NCI-H345 (cell line): ENCODE measurements at regions not wholly inside any gene's neighbourhood (a gene's known extent, or its start where the extent isn't known, plus 50 kb on each side); places are given as distances from the start of the nearest gene placed in this dataset.
"Not testable (repeated sequence)": the region's sequence is repeated elsewhere in the genome, so short reads cannot be mapped to it uniquely, and the experiment has no call there.

Experiments
- DNase-seq: peaks from one replicate; lab custom pipeline; 2025; lab: John Stamatoyannopoulos, UW

DNA sequence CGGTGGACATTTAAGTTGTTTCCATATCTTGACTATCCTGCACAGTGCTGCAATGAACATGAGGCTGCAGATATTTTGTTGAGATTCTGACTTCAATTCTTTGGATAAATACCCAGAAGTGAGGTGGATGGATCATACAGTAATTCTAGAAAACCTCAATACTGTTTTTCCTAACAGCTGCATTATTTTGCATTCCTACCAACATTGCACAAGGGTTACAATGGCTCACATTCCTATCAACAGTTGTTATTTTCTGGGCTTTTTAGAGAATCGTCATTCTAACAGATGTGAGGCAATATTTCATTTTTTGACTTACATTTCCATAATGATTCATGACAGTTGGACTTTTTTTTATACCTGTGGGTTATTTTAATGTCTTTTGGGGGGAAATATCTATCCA, 716.9 kb upstream of the ANO3 start:
- DNase-seq = no peak

DNA sequence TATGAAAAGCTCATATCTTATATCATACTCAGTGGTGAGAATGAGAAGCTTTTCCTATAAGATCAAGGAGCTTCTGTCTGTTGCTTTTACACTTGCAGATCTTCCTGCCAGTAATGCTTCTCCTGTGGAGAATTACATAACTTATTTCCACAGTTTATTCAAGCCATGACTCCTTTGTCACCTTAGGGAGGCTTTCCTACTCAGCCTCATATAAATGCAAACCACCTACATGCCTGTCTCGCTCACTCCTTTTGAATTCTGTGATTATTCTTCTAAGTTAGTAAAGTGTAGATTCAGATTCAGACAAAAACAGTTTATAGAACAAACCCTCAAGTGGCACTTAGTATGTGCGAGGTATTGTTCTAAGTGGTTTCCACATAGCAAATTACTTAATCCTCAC, 716.1 kb upstream of the ANO3 start:
- no peak for DNase-seq

DNA sequence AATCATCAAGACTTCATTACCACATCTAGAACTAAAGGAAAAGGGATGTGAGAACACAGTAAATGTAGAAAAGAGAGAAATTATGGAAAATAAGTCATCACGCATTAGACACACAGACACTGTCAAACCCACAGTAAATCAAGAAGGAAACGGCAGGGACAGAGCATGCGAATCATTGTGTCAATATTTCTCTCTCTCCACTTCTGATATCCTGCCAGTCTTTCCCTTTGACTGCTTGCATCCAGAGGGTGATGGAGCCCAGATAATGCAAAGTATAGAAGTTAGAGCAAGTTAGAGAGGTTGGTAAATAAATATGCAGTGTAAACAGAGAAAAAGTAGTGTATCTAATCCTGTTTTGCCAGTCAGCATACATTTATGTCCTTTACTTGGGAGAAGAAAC, 706.8 kb upstream of the ANO3 start:
- peak; percentile 7 for DNase-seq

DNA sequence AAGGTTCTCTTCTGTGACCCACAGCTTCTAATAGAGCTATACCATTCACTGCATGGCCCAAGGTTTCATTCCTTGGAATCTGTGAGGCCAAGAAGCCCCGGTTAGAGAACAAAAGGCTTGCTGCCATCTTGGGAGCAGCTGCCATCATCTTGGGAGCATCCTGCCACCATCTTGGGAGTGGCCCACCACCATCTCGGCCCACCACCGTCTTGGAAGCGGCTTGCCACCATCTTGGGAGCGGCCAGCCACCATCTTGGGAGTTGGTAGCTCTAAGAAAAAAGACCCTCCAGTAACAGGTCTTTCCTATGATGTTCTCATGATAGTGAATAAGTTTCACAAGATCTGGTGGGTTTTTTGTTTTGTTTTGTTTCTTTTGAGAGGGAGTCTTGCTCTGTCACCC, 703.9 kb upstream of the ANO3 start:
- DNase-seq = no peak

DNA sequence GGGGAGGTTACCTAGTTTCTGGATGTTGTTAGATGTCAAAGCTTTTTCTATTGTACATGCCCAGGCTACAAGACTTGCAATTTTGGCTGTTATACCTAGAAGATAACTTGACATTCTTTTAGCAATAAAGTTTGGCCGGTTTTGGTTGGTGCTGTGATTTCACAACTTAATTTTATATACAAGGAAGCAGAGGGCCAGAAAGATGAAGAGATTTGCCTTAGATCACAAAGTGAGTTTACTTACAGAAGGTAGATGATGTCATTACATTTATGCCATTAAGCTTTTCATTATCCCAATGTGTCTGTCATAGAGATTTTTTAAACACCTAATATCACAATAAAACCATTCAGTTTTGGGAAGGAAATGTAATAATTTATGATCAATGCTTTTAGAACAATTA, 698.7 kb upstream of the ANO3 start:
- no peak for DNase-seq

DNA sequence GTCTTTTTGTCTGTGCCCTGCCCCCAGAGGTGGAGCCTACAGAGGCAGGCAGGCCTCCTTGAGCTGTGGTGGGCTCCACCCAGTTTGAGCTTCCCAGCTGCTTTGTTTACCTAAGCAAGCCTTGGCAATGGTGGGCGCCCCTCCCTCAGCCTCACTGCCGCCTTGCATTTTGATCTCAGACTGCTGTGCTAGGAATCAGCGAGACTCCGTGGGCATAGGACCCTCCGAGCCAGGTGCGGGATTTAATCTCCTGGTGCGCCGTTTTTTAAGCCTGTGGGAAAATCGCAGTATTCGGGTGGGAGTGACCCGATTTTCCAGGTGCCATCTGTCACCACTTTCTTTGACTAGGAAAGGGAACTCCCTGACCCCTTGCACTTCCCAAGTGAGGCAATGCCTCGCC, 682.7 kb upstream of the ANO3 start:
- not testable (repeated sequence) for DNase-seq

DNA sequence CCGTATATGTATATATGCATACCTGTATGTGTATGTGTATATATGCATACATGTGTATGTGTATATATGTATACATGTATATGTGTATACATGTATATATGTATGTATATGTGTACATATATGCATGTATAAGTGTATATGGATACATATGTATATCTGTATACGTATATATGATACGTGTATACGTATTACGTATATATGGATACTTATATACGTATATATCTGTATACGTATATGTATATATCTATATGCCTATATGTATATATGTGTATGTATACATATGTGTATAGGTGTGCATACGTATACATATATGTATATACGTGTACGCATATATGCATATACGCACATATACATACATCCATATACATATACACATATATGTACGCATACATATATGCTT, 681.6 kb upstream of the ANO3 start:
- no peak for DNase-seq

DNA sequence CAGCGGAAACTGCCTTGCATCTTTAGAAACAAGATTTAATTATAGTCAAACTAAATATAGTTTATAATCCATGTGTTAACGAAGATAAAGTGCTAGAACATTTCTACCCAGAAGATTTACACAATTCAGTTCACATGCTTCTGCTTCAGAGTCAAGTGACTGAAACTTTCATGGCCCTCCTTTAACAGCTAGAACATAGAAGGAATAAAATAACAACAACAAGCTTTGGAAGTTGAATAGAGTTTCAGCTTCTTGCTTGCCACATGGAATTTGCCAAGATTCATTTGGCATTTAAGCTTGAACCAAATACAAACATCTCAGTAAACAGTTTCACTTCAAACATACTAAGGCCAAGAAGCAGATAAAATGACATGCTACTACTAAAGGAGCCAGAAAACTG, 676.3 kb upstream of the ANO3 start:
- DNase-seq = no peak

DNA sequence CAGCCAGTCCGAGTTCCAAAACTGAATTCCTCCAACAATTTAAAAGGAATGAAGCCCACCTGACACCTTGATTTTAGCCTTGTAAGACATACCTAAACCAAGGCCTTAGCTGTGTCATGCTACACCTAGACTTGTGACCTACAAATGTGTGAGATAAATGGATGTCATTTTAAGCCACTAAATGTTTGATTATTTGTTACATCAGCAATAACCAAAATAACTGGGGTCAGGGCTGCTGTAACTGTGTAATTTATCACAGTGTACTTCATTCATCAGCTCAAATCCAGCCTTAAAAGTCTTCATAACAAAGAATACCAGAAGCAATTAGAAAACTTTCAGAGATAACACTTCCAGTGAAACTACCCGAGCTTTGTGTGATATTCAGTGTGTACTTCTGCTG, 673.0 kb upstream of the ANO3 start:
- DNase-seq = no peak

DNA sequence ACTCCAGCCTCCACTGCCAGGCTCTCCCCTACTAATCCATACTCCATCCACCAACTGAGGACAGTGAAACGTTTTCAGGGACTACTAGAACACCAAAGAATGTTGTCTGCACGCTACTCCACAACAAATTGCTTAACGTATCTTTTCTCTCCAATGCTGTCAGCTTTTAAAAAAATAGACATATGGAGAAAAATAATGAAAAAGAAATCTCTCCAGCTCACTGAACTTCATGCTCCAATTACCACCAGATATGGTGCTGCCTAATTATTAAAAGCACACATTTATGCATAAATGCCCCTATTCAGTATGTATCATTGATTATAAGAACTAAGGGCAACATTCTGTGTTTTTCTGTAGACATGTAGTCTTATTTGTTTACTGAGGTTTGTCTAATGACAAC, 672.2 kb upstream of the ANO3 start:
- no peak for DNase-seq

DNA sequence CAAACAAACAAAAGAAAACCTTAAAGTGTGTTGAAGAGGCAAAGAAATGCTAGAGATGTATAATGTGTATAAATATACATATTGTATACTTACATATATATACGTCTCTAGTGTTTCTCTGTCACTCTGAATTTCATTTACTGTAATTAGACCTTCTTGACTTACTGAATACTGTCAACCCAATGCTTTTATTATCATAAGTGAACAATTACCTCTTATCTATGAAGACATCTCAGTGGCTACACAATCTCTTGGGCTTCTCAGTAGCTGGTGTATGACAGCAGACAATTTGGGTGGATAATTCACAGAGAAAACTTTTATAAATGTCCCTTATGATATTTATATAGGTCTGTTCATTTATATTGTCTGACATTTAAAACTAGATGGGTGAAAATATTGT, 664.1 kb upstream of the ANO3 start:
- no peak for DNase-seq

DNA sequence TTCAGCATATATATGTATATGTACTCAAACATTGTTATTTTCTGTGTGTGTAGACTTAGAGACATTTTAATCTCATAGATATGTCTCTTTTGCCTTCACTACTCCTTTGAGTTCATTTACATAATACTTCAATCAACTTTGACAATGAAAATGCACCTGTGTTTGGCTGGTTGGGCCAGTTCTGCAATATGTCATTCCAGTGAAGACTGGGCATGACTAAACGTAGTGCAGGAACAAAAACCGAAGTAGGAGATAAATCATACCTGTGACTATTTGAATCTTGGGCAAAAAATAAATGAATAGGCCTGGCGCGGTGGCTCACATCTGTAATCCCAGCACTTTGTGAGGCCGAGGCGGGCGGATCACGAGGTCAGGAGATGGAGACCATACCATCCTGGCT, 640.0 kb upstream of the ANO3 start:
- DNase-seq = no peak

DNA sequence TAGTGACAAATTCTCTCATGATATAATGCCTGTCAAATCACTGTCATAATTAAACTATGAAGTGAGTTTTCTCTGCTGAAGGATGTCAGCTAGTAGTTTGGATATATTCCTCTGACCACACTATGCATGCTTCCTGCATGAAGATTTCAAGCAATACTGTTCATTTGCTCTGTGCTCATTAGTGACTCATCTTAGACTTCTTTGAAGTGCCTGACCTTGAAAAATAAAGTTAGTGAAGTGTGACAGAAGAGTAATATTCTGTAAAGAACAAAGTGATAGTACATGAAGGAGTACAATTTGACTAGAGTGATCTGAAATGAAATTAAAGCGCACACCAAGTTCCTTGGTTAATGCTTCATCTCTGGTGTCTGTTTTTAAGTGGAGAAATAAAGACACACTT, 629.5 kb upstream of the ANO3 start:
- DNase-seq = no peak

DNA sequence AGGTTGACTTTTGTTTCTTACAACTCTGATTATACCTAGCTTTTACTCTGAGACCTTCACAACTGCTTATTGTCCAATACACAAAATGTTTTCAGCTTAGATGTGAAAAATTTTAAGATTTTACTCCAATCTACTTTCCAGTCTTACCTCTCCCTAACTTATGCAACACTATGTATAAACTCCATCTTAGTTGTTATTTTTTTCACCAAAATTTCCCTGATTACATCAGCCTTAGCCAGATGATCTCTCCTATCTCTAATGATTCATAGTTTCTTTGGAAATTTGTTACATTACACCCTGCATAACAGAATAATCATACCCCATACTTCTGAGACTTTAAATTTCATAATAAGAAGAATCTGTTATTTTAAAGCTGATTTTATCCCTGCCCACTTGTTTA, 621.0 kb upstream of the ANO3 start:
- no peak for DNase-seq

DNA sequence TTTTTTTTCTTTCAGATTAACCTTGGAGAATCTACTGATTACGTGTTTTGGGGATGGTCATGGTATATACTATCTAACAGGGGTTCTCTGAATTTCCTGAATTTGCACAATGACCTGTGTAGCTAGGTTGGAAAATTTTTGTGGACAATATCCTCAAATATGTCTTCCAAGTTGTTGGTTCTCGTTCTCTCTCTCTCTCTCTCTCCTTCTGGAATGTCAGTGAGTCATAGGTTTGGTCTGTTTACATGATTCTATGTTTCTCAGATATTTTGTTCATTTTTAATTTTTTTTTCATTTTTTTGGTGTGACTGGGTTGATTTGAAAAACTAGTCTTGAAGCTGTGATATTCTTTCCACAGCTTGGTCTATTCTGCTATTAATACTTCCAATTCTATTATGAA, 604.0 kb upstream of the ANO3 start:
- no peak for DNase-seq

DNA sequence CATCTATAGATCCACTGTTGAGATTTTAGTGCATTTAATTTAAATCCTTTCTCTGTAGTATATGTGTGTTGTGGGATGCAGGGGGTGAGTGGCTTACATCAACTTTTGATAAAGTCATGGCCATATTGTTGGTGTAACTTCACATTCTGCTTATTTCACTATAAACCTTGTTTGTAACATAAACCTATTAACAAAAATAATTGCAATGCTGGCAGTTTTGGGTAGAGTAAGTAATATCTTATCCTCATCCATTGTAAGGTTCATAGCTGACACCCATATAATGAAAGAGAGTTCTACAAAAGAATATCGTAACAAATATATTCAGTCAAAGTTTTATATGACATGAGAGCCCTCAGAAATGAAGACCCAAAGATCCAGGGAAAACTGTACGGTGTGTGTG, 601.7 kb upstream of the ANO3 start:
- DNase-seq = no peak

DNA sequence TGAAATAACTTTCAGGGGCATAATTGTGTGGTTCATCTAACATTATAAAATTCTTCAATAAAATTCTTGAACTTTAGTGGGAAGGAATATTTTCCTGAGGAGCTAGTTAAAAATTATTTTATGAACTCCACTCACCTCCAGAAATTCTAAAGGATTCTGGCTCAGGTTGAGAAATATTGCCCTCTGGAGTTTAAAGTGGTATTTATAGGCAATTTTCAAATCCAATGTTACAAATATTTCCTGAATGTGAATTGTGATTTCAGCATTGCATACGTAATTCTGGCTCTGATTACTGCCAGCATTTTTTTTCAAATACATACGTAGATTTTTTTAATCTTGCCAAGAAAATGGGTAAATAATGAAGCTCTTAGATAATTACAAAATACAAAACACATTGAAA, 598.2 kb upstream of the ANO3 start:
- no peak for DNase-seq

DNA sequence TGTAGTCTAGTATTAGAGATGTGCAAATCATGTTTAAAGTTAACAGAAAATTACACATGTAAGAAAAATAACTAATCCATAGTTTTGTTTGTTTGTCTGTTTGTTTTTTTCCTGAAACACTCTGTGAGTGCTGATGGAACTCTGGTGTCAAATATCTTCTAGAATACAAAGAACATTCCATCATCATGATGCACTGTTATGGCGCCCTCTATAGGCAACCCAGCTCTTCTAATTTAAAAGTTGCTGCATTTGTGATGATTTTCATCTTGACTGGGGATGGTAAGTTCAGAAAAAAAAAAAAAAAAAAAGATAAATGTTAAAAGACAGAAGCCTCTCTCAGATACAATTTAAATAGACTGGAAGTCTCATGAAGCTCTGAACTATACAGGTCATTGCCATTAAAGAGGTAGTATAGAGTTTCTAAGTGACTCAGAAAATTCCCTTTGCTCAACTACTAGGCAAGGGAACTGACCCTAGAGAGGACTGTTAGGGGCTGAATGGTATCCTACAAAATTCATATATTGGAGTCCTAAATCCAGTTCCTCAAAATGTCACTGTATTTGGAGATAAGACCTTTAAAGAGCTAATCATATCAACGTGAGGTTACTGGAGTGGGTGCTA, 597.2 kb upstream of the ANO3 start:
- no peak for DNase-seq

DNA sequence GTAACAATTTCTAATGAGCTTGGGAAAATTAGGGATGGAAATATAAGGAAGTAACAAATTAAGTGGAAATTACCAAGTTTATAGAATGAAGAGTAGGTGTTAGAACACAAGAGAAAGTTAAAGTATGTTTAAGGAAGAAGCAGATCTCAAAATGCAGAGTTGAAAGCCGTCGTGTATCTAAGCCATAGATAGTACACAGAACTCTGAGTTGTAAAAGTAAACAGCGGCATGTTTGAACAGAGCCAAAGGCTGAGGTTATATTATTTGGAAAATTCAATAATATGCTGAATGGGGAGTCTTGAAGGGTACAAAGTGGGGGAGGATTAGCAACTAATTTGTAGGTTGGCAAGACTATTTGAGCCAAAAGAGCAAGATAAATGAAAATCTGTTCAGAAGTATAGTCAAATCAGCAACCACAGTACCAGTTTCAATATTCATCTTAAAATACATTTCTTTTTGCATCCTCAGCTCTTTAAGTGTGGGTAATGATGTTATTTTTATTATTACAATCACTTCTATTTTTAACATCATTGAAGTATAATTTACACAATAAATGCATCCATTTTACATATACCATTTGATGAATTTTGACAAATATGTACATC, 594.8 kb upstream of the ANO3 start:
- no peak for DNase-seq

DNA sequence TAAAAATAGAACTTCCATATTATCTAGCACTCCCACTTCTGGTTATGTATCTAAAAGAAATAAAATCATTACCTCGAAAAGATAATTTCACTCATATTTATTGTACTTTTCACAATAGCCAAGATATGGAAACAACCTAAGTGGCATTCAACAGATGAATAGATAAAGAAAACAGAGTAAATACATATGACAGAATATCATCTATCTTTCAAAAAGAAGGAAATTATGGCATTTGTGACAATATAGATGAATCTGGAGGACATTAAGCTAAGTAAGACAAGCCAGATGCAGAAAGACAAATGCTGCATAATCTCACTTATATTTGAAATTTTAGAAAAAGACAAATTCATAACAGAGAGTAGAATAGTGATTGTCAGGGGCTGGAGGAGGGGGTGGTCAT, 590.0 kb upstream of the ANO3 start:
- DNase-seq = no peak

DNA sequence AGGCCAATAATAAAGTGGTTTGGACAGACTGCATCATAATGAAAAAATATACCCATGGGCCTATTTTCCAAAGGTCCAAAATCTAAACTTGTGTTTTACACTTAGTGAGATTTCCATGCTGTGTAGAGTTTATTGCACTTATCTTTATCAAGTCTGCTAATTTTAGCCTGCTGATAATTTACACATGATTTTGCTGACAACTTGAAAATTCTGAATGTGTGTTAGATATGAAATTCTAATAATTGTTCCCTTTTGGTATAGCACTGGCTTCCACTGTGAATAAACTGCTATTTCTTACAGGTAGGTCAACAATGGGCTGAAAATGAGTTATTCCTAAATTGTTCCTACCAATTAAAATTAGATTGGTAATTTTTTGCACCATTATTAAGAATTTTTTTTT, 589.1 kb upstream of the ANO3 start:
- no peak for DNase-seq

DNA sequence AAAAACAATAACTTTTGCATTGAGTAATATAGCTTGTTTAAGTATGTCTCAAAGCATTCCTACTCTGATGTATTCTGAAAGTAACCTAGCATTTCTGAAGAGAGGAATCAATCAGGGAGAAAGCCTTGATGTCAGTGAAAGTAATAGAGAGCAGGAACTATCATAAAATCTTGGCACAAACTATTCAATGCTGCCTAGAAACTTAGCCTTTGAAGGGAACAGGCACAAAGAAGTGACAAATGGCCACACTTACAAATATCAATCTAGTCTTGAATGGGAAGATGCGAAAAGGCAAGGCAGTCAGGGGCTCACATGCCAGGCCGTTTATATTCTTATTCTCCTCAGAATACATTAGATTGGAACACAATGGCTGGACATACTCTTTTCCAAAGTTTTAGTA, 576.5 kb upstream of the ANO3 start:
- no peak for DNase-seq

DNA sequence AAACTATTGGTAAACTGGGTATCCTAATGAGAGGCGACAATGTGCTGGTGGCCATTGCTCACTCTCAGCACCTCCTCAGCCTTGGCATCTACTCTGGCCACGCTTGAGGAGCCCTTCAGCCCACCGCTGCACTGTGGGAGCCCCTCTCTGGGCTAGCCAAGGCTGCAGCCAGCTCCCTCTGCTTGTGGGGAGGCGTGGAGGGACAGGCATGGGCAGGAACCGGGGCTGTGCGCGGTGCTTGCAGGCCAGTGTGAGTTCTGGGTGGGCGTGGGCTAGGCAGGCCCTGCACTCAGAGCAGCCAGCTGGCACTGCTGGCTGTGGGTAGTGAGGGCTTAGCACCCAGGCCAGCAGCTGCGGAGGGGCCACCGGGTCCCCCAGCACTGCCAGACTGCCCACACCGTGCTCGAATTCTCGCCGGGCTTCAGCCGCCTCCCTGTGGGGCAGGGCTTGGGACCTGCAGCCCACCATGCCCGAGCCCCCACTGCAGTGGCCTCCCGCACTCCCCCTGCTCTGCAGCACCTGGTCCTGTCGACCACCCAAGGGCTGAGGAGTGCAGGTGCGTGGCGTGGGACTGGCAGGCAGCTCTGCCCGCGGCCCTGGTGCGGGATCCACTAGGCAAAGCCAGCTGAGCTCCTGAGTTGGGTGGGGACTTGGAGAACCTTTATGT, 575.9 kb upstream of the ANO3 start:
- DNase-seq = no peak

DNA sequence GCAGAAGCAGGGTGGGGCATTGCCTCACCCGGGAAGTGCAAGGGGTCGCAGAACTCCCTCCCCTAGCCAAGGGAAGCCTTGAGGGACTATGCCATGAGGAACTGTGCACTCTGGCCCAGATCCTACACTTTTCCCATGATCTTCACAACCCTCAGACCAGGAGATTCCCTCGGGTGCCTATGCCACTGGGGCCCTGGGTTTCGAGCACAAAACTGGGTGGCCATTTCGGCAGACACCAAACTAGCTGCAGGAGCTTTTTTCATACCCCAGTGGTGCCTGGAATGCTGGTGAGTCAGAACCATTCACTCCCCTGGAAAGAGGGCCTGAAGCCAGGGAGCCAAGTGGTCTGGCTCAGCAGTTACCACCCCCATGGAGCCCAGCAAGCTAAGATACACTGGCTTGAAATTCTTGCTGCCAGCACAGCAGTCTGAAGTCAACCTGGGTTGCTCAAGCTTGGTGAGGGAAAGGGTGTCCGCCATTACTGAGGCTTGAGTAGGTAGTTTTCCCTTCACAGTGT, 573.7 kb upstream of the ANO3 start:
- DNase-seq = no peak
